Hepatic stellate cell (primary cell): ENCODE measurements at regions not wholly inside any gene's neighbourhood (a gene's known extent, or its start where the extent isn't known, plus 50 kb on each side); places are given as distances from the start of the nearest gene placed in this dataset.

Source experiments
- DNase-seq: peaks from one replicate; pipeline ENCODE4 v3.0.0; 2011; ENCODE audit warnings: low spot score

DNA sequence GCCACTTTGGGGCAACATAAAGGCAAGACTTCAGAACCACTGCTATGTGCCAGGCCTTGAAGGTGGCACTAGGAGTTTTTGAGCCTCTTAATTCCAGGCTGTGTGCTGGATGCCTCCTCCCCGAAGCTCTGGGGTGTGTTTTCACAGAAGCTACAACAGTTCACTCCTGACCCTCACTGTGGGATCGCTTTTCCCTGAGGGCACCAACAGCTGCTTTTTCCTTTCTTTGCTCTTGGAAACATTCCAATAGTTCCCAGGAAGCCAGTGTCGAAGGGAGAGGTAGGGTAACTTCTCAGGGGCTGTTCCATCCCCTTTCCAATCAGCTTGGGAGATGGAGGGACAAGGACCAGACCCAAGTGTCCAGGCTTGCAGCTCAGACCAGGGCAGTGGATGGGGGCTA lies 153.4 kb downstream of the C1orf94 start:
- no peak for DNase-seq

DNA sequence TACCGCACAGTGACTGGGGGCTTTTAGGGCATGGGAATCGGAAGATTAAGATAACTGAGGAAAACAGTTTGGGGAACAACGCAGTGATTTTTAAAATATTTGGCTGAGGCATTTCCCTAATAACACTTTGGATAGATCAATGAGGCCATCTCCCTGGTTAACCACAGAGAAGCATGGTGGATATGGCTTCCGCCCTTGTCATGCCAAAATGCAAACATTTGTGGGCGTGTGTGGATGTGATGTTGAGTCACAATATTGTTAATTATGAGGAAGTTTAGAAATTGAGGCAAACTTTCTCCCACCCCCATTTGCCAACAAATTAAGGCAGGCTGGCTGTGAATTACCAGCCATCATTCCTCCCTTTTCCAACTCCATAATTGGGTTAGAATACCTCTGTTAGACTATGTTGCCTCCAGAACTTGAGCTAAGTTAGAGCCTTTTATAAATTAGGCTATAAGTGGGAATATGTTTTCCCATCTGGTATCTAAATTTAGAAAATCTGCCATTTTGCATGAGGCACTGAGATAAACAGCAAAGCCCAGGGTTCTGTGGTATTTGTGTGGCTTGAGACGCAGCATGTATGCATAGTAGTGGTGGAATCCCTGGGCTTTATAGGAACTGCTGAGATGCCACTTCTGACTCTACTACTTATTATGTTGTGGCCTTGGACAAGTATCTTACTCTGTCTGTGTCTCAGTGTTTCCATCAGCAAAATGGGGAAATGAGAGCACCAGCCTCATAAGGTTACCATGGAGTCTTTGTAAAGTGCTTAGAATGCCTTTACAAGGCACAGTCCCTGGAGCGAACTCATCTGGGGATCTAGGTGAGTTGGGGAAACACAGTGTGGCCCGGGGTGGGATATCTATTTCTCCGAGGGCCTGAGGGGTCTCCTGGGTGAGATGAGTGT lies 154.6 kb downstream of the C1orf94 start:
- no peak for DNase-seq

DNA sequence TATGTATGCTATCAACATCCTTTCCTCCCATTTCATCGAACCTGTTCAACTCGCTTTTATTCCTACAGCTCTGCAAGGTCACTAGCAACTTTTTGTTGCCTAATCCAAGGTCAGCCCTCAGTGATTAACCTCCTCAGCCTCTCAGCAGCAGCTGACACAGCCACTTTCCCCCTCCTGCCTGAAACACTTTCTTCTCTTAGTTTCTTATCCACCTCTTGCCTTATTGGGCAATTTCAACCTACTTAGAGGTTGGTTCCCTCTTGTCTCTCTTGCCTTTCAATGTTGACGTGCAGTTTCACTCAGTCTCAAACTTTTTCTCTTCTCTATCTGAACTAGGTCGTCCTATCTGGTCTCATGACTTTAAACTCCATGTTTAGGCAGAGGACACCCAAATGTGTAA lies 156.3 kb downstream of the C1orf94 start:
- DNase-seq = no peak

DNA sequence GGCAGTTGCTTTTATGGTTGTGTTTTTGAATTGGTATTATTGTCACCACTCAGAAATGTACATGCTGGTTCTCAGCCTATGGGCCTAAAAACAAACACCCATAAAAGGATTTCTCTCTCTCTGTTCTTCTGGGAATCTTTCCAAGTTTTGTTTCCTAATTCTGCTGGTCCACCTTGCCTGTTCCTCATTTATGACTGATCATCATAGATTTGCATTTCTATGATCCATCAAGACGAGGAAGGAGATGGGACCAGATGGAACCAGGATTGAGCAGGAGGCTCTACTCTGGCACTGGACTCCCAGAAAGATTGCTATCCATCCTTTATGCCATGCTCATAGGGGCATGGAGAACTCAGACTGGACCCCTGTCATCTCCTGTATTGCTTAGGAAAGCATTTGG lies 162.2 kb downstream of the C1orf94 start:
- DNase-seq = no peak

DNA sequence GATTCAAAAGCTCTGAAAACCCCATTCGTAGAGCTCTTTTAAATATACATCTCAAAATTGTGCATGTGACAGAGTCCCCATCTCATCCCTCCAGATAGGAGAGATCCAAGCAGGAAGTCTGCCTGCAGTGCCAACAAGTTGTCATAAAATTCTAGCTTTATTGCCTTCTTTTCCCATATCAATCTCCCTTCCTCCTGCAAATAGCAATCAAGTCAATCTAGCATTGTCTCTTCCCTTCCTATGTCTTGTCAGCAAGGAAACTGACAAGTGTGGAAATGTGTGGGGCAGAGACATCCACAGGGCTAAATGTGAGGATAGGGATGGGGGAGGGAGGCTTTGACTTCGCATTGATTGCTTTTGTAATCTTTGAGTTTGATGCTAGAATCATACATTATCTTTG lies 165.2 kb downstream of the C1orf94 start:
- DNase-seq = no peak

DNA sequence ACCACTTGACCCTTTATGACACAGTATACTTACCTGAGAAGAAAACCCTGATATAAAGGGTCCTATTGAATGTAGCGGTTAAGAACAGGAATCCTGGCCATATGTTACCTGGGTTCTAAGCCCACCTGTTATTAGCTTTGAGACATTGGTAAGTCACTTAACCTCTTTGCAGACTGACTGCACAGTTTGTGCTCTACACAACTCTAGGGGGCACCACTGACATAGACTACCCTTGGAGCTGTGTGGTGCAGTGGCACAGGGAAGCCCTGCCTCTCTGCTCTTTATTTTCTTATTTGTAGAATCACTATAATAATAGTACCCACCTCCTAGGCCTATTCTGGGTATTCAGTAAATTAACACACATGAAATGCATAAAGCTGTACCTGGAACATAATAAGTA lies 165.6 kb downstream of the C1orf94 start:
- no peak for DNase-seq

DNA sequence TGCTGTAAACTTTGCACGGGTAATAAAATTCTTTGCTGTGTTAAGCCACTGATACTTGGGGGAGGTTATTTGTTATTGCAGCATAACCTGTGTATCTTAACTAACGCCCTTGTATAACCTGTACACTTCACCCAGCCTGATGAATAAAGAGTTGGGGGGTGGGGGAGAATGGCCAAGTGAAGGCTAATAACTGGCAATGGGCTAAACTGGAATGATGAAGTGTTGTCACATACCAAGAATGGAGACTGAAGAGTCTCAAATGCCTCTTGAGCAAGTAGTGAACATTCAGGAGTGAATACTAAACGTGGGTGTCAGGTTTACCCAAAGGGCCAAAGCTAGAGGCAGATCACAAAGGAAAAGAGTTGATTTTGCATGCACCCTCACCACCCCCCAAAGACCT lies 169.4 kb downstream of the C1orf94 start:
- DNase-seq = no peak

DNA sequence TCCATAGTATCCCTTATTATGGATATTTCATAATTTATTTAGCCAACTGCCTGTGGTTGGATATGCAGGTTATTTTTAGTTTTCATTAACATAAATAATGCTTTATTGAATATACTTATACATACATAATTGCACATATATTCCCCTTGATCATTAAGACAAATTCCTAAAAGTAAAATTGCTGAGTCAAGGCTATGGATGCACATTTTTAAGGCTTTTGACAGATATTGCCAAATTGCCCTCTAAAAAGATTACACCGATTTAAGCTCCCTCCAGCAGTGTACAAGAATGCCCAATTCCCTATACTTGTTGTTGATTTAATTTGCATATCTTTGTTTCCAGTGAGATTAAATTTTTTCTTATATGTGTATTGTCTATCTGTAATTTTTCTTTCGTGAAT lies 176.7 kb downstream of the C1orf94 start:
- no peak for DNase-seq

DNA sequence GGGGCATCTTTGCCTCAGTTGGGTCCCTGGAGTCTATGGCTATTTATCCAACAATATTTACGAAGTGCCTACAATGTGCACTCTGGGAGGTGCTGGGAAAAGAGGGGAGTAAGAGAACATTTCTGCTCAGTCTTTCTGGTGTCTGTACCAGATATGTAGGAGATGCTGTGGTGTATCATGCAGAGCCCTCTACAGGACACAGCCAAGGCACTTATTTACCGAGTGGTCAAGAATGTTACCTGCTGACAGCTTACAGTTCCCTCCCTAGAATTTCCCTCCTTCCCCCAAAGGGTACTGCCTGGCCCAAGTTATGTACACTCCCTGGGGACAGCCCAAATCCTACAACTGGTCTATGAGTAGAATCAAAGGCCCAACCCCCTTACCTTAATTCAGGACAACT lies 177.7 kb downstream of the C1orf94 start:
- DNase-seq = no peak

DNA sequence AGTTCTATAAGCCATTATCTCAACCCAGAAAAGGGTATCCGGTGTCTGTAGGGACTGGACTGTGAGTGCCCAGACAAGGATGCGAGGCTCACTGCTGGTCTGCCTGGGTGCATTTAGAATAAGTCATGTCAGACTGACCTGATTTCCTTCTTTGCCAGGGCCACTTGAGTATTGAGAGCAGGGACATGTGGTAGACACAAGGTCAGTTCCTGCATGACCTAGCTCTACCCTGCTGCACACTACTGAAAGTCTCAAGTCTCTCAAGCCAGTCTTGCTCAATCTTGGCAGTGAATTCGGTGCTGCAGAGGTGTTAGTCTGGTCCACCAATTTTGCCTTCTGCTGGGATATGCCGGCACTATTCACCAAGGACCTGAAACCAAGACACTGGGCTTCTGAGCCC lies 180.1 kb downstream of the C1orf94 start:
- no peak for DNase-seq

DNA sequence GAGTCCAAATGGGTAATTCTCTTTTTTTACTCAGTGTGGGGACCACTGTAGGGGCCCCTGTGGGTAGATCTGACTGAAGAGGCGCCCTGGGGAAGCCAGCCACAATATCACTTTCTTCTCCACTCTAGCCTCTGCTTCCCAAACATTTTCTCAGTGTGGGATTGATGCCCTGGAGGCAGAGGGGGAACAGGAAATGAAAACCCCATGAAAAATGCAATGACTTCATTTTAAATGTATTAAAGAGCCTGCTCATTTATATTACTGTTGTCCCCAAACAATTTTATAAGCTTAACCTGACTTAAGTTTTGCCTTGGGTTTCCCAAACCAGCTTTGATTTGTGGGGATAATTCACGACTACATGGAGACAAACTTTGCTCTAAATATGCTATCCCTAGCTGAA lies 181.9 kb downstream of the C1orf94 start:
- no peak for DNase-seq

DNA sequence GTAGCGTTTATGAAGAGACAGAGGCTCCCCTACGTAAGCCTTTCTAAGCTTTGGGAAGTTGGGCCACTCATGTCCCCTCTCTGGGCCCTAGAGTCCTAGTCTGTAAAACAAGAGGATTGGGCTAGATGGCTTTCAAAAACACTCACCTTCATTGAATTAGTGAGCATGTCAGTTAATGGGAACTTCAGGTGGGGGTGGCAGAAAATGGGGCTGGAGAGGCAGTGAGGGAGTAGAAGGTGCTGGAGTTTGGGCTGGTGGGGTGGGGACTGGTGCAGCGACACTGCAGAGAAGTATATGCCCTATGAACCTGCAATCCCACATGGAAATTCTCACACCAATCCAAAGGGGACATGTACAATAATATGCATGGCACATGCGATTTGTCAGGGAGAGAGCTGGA lies 182.7 kb downstream of the C1orf94 start:
- DNase-seq = no peak

DNA sequence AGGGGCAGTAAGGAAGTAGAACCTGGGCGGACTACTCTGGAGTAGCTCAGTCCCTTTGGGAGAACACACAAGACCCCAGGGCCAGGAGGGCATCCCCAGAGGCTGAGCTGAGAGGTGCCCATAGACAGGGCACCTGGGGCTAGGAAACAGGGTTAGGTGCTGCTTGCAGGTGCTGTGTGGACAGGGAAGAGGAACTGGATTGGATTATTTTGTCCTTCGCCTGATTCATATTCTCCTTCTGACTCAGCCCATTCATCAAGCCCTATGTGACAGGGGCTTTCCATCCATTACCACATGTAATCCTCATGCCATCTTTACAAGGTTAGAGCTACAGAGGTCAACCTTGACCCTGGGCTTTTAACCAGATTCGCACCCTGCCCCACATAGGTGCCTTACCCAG lies 183.9 kb downstream of the C1orf94 start:
- DNase-seq = no peak

DNA sequence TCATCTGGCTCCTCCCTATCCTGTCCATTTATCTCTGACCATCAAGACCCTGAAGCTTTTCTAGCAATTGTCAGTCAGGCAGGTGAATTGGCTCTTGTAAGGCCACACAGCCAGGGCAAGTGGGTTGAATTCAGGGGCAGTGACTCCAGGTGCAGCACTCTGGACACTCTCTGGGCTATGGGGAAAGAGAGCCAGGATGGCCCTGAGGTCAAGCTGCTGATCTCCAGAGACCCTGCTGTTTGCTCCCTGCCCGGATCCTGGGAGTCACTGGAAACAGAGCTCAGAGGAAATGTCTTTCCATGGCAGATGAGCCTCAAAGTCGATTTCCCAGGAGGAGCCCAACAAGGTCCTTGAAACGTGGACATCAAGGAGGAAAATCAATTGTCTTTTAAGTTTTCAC lies 184.4 kb downstream of the C1orf94 start:
- no peak for DNase-seq

DNA sequence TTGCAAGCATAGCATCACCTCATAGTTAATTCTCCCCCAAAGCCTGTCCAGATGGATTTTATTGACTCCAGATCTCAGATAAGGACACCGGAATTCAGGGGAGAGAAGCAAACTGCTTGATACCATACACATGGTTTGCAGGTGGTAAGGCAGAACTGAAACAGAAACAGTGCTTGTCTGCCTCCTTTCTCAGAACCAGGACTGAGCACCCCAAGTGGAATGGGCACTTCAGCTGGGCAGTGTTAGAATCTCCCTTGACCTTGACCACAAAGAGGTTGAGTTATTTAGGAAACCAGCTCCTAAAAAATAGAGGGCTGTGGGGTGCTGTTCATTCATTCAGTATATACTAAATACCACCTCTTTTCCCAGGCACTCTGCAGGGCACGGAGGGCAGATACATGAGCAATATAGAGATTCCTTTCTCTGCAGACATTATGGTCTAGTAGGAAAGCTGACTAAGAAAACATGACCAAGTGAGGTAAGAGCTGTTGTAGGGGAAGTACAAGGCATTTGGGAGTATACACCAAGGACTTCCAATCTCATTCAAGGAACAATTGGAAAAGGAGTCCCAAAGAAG lies 185.2 kb downstream of the C1orf94 start:
- no peak for DNase-seq

DNA sequence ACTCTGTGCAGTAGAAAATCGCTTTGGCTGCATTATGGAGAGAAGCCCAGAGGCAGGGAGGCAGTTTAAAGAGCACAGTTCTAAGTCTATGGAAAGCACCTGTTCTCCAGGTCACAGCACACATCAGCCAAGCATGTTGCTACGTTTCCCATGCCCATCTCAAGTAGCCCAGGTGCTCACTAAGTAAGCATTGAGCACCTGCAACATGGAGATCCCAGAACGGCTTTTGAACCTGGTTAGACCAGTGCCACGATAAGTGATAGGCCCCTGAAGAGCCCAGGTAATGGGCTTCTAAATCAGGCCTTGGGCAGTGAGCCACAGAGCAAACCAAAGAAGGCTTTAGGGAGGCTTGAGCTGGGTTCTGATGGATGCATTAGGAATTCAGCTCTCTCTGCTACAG lies 186.2 kb downstream of the C1orf94 start:
- DNase-seq = no peak

DNA sequence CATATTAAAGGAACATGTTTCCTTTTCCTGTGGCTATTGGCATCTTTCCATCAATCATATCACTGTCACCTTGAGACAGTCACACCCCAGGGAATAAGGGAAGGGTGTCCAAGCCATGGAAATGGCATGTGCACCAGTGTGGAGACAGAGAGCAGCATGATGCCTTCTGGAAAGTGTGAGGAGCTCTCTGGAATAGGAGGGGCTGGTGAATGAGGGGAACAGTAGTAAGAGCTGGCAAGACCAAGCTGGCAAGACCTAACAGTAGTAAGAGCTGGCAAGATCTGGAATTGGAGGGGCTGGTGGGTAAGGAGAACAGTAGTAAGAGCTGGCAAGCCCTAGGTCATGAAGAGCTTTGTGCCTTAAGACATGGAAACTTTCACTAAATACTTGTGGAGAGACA lies 186.7 kb downstream of the C1orf94 start:
- DNase-seq = no peak

DNA sequence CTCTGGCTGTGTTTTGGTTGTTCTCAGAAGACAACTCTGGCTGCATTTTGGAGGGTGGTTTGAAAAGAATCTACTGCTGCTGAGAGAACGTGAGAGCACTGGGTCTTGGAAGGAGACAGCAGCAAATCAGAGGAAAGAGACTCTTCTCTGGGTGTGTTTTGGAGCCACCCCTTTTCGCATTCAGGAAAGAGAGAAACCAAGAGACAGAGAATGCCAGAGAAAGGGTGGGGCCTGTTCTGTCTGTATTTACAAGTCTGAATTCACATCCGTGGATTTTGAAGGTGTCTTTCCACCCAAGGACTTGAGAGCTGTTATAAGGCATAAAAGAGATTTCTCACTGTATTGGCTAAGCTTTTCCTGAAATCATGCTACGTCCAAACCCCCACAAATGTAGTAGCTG lies 187.2 kb downstream of the C1orf94 start:
- no peak for DNase-seq

DNA sequence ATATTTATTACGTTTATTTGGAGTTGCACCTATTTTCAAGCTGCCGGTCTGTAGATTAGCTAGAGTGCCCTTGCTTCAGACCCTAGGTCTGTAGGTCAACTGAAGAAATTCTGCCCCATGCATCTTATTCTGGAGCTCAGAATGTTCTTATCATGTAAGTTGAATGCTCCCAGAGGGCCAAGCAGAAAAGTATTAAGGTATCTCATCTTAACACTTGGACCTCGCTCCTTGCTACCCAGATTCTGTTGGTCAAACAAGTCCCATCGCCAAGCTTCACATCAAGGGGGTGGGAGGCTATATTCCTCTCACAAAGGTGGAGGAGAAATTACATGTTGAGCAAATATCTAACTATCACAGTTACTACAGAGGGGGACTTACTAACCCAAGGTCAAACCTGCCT lies 187.7 kb downstream of the C1orf94 start:
- no peak for DNase-seq

DNA sequence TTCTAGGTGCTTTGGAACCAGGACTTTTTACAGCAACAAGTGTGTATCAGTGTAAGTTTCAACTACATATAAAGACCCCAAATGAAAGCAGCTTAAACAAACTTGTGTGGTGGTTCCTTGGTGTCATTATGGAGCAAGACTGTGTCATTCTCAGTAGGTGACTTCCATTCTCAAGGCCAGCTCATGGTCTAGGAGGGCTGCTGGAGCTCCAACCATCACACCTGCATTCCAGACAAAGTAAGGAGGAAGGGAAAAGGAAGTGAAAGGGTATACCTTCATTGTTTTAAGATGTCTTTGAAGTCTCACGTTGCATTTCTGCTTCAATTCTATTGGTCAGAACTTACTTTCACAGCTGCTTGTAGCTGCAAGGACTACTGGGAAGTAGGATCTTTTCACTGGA lies 188.6 kb downstream of the C1orf94 start:
- DNase-seq = no peak

DNA sequence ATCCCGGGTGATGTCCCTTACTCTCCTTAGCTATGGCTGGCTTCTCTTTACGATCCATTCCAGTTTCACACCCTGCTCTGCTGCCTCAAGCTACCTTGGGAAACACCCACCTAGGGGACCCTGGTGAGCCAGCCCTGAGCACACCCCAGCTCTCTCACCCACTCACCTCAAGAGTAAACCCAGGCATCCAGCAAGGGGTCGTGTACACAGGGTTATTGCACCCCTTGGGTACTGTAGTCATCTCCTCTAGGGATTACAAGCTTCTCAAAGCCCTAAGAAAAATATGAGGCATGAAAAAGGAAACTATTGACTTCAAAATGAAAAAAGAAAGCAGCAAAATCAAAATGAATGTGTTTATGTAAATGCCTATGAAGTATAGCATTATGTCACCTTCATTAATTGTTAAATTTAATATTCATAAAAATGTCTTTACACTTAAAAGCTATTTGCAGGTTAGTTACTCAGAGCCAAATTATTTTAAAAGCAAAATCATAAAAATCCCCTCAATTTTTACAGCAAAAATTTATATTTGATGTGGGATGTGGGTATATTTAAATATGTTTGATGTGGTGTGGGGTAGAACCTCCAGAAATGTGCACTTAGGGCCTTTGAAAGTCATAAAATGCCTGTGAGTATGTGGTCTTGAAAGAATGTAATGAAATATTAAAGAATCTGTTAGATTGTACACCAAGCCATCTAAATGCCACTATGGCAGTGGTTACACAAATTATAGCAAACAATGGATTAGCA lies 190.3 kb downstream of the C1orf94 start:
- DNase-seq = no peak

DNA sequence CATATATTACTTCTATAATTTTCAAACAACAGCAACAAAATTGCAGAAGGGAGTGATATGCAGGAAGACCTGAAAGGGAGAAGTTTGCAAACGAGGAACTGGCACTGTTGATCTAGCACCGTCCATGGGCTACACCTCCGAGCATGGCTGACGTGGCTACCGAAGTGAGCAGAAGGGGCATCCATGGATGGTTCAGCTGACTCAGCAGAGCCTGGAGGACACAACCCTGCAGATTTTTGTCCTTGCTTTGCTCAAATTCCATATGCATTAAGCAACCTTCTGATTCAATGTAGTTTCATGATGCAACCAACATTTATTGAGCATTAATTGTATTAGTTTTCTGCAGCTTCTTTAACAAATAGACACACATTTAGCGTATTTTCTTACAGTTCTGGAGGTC lies 191.2 kb downstream of the C1orf94 start:
- DNase-seq = no peak
